ENCODE measurements at regions not wholly inside any gene's neighbourhood (a gene's known extent, or its start where the extent isn't known, plus 50 kb on each side); places are given as distances from the start of the nearest gene placed in this dataset.

GRCh38 chr4:26217481-26217880 lies 103.3 kb upstream of the RBPJ start:
- H3K4me1 ChIP-seq (ENCODE audit: control insufficient read depth, insufficient read depth, low read length): no peaks in the 10 kb centered on the region

GRCh38 chr4:26217961-26218676 lies 102.7 kb upstream of the RBPJ start:
- BruUV-seq (replicated peaks): no TSS peak
- ChIA-PET CTCF (no interaction called here), POLR2A (no interaction called here)
- H3K27me3 ChIP-seq (ENCODE audit: control insufficient read depth, insufficient read depth, low read length): no peaks in the 10 kb centered on the region
- no peak for TF ChIP-seq REST (IDR thresholded peaks at IDR 0.05; ENCODE audit: insufficient read depth in 1 of 2, low read depth in 2 of 2, low read length in 1 of 2)
- no peak for TF ChIP-seq SIN3A (IDR thresholded peaks at IDR 0.05; ENCODE audit: borderline replicate concordance, insufficient read depth, low read depth, low read length)
- TF ChIP-seq TCF7L2 (IDR thresholded peaks at IDR 0.05; ENCODE audit: low read depth, low read length): no peak
- TF ChIP-seq CTCF (IDR thresholded peaks at IDR 0.05): no peak
- no peak for TF ChIP-seq POLR2AphosphoS5 (IDR thresholded peaks at IDR 0.05; ENCODE audit: low read depth, low read length)
- no peaks in the 10 kb centered on the region for H3K9me3 ChIP-seq (ENCODE audit: control insufficient read depth, insufficient read depth, low read depth, low read length)
- DNase-seq (ENCODE audit: low read depth, low spot score) (no peak), ATAC-seq (no peak)
- no peak overlapping the region for H3K27ac ChIP-seq (ENCODE audit: low read length)
- H3K4me1 ChIP-seq (ENCODE audit: control insufficient read depth, insufficient read depth, low read length): no peaks in the 10 kb centered on the region
- in situ Hi-C loops (cut with HindIII; ENCODE audit: low pct_unique_long_range_greater_than_20kb, low sequenced_read_pairs) (no loop called here), intact Hi-C loops (cut with micrococcal nuclease; ENCODE audit: unreplicated experiment) (no loop called here)
- H3K4me3 ChIP-seq (ENCODE audit: low read depth in 2 of 2, low read length in 2 of 2): no peak overlapping the region
- no peaks in the 10 kb centered on the region for H3K36me3 ChIP-seq (ENCODE audit: control insufficient read depth, insufficient read depth, low read length)

More at GRCh38 chr4:26217481-26217880, 103.3 kb upstream of the RBPJ start:
- H3K36me3 ChIP-seq (ENCODE audit: control insufficient read depth, insufficient read depth, low read length): no peaks in the 10 kb centered on the region
- BruUV-seq (replicated peaks): no TSS peak
- intact Hi-C loops (cut with micrococcal nuclease; ENCODE audit: unreplicated experiment): no loop called here
- no peaks in the 10 kb centered on the region for H3K9me3 ChIP-seq (ENCODE audit: control insufficient read depth, insufficient read depth, low read depth, low read length)
- no peaks in the 10 kb centered on the region for H3K27me3 ChIP-seq (ENCODE audit: control insufficient read depth, insufficient read depth, low read length)
- DNase-seq (ENCODE audit: low read depth, low spot score) (no peak), ATAC-seq (no peak)
- H3K27ac ChIP-seq (ENCODE audit: low read length): no peak overlapping the region
- ChIA-PET CTCF (no interaction called here), POLR2A (no interaction called here)
- in situ Hi-C loops (cut with HindIII; ENCODE audit: low pct_unique_long_range_greater_than_20kb, low sequenced_read_pairs): no loop called here
- no peak for TF ChIP-seq POLR2AphosphoS5 (IDR thresholded peaks at IDR 0.05; ENCODE audit: low read depth, low read length)
- no peak overlapping the region for H3K4me3 ChIP-seq (ENCODE audit: low read depth in 2 of 2, low read length in 2 of 2)

Measured in Panc1 (cell line).